RWPE1 (cell line): ENCODE measurements at regions not wholly inside any gene's neighbourhood (a gene's known extent, or its start where the extent isn't known, plus 50 kb on each side); places are given as distances from the start of the nearest gene placed in this dataset.

ENCODE experiments used
- CTCF ChIA-PET: fragments of 350-600 bp; sonication (Branson Sonifier 250); formaldehyde crosslinking; extraction: SDS; loops from one replicate; lab custom pipeline; 2021; lab: Yijun Ruan, JAX
- POLR2A ChIA-PET: fragments of 400-600 bp; formaldehyde crosslinking; extraction: SDS; loops from one replicate; lab custom pipeline; 2020; ENCODE audit warnings: antibody characterized with exemption; ENCODE audit not compliant: low non-redundant PET; lab: Yijun Ruan, JAX
- DNase-seq: peaks from one replicate; pipeline ENCODE4 v3.0.0; 2012; ENCODE audit warnings: low spot score
- H3K27ac ChIP-seq: fragments of 450-650 bp; 2 replicates; pipeline ENCODE4 v1.5.1; 2017
- CTCF ChIP-seq: fragments of 450-650 bp; conservative IDR thresholded peaks from 2 replicates; pipeline ENCODE4 v1.5.1; 2017; ENCODE audit warnings: low read depth, mild to moderate bottlenecking

DNA sequence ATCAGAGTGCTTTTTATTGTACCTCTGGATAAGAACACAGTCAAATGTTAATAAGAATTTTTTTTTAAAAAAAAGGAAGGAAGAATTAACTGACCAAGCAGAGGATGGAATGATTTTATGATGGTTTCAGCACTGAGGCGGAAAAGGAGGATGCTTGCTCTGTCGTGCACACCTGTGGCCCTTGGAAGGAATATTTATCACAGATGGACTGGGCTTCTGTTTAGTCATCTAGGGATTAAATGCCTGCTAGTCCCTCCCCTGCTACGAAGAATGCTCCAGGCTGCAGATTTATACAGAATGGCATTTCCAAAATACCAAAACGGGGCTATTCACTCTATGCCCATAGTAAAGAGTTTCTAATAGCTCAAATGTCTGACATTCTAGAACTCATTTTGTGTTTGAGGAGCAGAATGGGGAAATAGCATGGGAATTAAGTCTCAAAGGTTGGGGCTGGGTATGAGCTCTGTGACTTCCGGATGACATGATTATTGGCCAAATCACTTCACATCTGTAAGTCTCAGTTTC lies 92.8 kb upstream of the BCL6 start:
- no peak overlapping the region for H3K27ac ChIP-seq
- no peak for TF ChIP-seq CTCF
- no peak for DNase-seq
- CTCF ChIA-PET, result no interaction called here
- POLR2A ChIA-PET, result no interaction called here

GRCh38 chr3:187839422-187839821 lies 94.2 kb upstream of the BCL6 start:
- ChIA-PET CTCF (no interaction called here), POLR2A (no interaction called here)
- DNase-seq, result no peak
- H3K27ac ChIP-seq, result no peak overlapping the region
- no peak for TF ChIP-seq CTCF

GRCh38 chr3:187840856-187841255 lies 95.6 kb upstream of the BCL6 start:
- no peak for TF ChIP-seq CTCF
- ChIA-PET POLR2A (no interaction called here), CTCF (interaction anchor here (0.6 kb wide), 1 partner anchor 176 kb away, joined by 4 read pairs; no protein-coding TSS in a partner anchor)
- no peak overlapping the region for H3K27ac ChIP-seq
- DNase-seq, result no peak

DNA sequence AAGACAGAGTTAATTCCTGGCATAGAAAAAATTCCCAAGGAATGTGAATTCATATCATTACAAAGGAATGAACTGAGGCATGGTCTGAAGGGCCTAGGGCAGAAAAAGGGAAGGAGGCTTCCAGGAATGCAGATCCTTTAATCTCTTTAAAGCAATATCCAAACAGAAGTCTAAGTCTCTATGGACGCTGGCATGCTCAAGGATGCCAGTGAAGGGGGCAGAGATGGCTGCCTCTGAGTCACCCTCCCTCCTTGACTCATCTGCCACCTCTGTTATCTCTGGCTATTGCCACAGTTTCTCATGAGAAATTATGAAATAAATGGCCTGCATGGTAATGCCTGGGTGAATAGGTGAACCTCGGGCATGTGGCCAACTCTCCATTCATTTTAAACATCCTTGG lies 96.3 kb upstream of the BCL6 start:
- DNase-seq, result peak; percentile 53
- ChIA-PET POLR2A (no interaction called here), CTCF (interaction anchor here (0.6 kb wide), 1 partner anchor 175 kb away, joined by 4 read pairs; no protein-coding TSS in a partner anchor)
- TF ChIP-seq CTCF, result no peak
- H3K27ac ChIP-seq, result no peak overlapping the region

DNA sequence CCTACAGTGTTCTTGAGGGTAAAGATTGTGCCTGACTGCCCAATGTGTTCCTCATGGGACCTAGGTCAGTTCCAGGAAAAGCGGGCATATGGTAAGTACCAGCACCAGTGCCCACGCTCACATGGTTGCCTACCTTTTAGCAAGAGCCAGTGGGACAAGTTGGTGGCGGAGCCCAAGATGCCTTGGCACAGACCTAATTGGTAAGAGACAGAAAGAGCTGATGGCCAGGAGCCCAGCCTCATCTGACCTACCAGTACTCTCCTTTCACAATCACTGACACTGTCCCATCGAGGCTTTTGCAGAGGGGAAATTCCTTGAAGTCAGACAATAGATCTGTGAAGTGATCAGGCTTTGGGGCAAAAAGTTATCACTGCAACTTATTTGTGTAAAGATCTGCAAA lies 98.4 kb upstream of the BCL6 start:
- ChIA-PET CTCF (interaction anchor here (0.6 kb wide), 1 partner anchor 888 kb away, joined by 3 read pairs; no protein-coding TSS in a partner anchor), POLR2A (no interaction called here)
- TF ChIP-seq CTCF, result no peak
- H3K27ac ChIP-seq, result no peak overlapping the region
- DNase-seq, result no peak

DNA sequence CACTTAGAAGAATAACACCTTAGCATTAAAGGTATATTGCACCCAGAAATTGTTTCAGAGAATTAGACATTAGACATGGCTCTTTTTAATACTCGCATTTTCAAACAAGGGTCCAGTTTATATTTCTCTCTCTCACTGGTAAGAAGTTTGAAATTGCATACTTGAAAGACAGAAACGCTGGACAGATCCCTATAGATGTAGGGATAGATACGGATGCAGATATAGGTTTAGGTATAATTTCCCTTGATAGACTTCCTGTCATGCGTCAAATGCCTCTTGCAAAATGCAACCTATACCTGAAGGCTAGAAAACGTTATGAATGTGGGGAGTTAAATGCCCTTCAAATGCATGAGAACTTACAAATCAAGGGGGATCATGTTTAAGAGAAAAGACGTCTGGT lies 99.4 kb upstream of the BCL6 start:
- no peak for DNase-seq
- ChIA-PET POLR2A (no interaction called here), CTCF (no interaction called here)
- no peak overlapping the region for H3K27ac ChIP-seq
- TF ChIP-seq CTCF, result no peak
